Tibial artery (tissue), 4 donors: ENCODE measurements at regions not wholly inside any gene's neighbourhood (a gene's known extent, or its start where the extent isn't known, plus 50 kb on each side); places are given as distances from the start of the nearest gene placed in this dataset.
"Not testable (repeated sequence)": the region's sequence is repeated elsewhere in the genome, so short reads cannot be mapped to it uniquely, and the experiment has no call there.

Source experiments
- DNase-seq, 2 donors: peaks; one replicate each; pipeline ENCODE4 v3.0.0-alpha.2; 2019
- H3K27ac ChIP-seq, 2 donors: fragments of 200-600 bp; sonication (generic) in 1 of 2; 1 replicate in 1 of 2; 2 replicates in 1 of 2; pipeline ENCODE4 v1.5.1; 2018 to 2019; ENCODE audit warnings: mild to moderate bottlenecking in 1 of 2
- H3K27me3 ChIP-seq, 2 donors: fragments of 200-600 bp; sonication (generic) in 1 of 2; one replicate each; pipeline versions ENCODE4 v1.5.1 to v1.6.0; 2016 to 2019
- H3K36me3 ChIP-seq, 3 donors: fragments of 200-600 bp; sonication (generic) in 2 of 3; one replicate each; pipeline ENCODE4 v1.5.1; 2016 to 2019; ENCODE audit warnings: mild to moderate bottlenecking in 2 of 3
- H3K4me1 ChIP-seq, 4 donors: fragments of 200-600 bp; sonication (generic) in 2 of 4; 1 replicate in 3 of 4; 2 replicates in 1 of 4; pipeline ENCODE4 v1.5.1; 2016 to 2019
- H3K4me3 ChIP-seq, 2 donors: fragments of 200-600 bp; sonication (generic) in 1 of 2; 1 replicate in 1 of 2; 2 replicates in 1 of 2; pipeline ENCODE4 v1.5.1; 2018 to 2019; ENCODE audit warnings: mild to moderate bottlenecking in 2 of 2
- H3K9me3 ChIP-seq, 3 donors: fragments of 200-600 bp; sonication (generic) in 1 of 3; one replicate each; pipeline ENCODE4 v1.5.1; 2016 to 2019
- CTCF ChIP-seq, 2 experiments: fragments of 200-600 bp in 1 of 2; fragments of 450-650 bp in 1 of 2; IDR thresholded peaks; one replicate each; pipeline ENCODE4 v1.5.1; 2017 to 2019; ENCODE audit warnings: antibody characterized with exemption in 2 of 2, mild to moderate bottlenecking in 1 of 2, moderate library complexity in 1 of 2
- intact Hi-C: fragments of 100-400 bp; cut with DNase I; formaldehyde crosslinking; loops from one replicate; pipeline ENCODE4 v1.15.0; 2023; ENCODE audit warnings: low total_unique reads

GRCh38 chr7:54201501-54201900 lies 340.7 kb upstream of the VSTM2A start:
- no peaks in the 10 kb centered on the region for H3K4me1 ChIP-seq
- H3K27me3 ChIP-seq = no peaks in the 10 kb centered on the region
- H3K36me3 ChIP-seq = no peaks in the 10 kb centered on the region
- no peak for TF ChIP-seq CTCF (IDR thresholded peaks at IDR 0.05)
- H3K27ac ChIP-seq = no peak overlapping the region
- no peak for DNase-seq
- H3K4me3 ChIP-seq = no peak overlapping the region
- no peaks in the 10 kb centered on the region for H3K9me3 ChIP-seq
- intact Hi-C loops = no loop called here

- intact Hi-C loops = no loop called here
- no peak for DNase-seq
- H3K4me1 ChIP-seq = no peaks in the 10 kb centered on the region
- H3K27ac ChIP-seq = no peak overlapping the region
- no peaks in the 10 kb centered on the region for H3K27me3 ChIP-seq
- H3K36me3 ChIP-seq = no peaks in the 10 kb centered on the region
- no peak for TF ChIP-seq CTCF (IDR thresholded peaks at IDR 0.05)
- H3K9me3 ChIP-seq = peaks cover 0 to 16% (median 3%) of the 10 kb centered on the region in 3 donors
- H3K4me3 ChIP-seq = no peak overlapping the region
Observed at GRCh38 chr7:54215424-54215823, 326.8 kb upstream of the VSTM2A start.

- H3K27ac ChIP-seq, H3K27me3 ChIP-seq, H3K36me3 ChIP-seq, H3K4me3 ChIP-seq, H3K9me3 ChIP-seq, DNase-seq, intact Hi-C loops, H3K4me1 ChIP-seq: not testable (repeated sequence)
Observed at GRCh38 chr7:54226030-54226429, 316.1 kb upstream of the VSTM2A start.

GRCh38 chr7:54242776-54243175 lies 299.4 kb upstream of the VSTM2A start:
- no peaks in the 10 kb centered on the region for H3K4me1 ChIP-seq
- no peaks in the 10 kb centered on the region for H3K27me3 ChIP-seq
- H3K36me3 ChIP-seq = no peaks in the 10 kb centered on the region
- DNase-seq = no peak
- intact Hi-C loops = no loop called here
- no peak for TF ChIP-seq CTCF (IDR thresholded peaks at IDR 0.05)
- no peak overlapping the region for H3K27ac ChIP-seq
- no peak overlapping the region for H3K4me3 ChIP-seq
- H3K9me3 ChIP-seq = no peaks in the 10 kb centered on the region

- H3K27ac ChIP-seq = no peak overlapping the region
- no peak overlapping the region for H3K4me3 ChIP-seq
- H3K9me3 ChIP-seq = no peaks in the 10 kb centered on the region
- no peak for TF ChIP-seq CTCF (IDR thresholded peaks at IDR 0.05)
- H3K4me1 ChIP-seq = no peaks in the 10 kb centered on the region
- no peaks in the 10 kb centered on the region for H3K36me3 ChIP-seq
- intact Hi-C loops = no loop called here
- H3K27me3 ChIP-seq = no peaks in the 10 kb centered on the region
- DNase-seq = no peak
Observed at GRCh38 chr7:54245020-54245419, 297.2 kb upstream of the VSTM2A start.

GRCh38 chr7:54249686-54250085 lies 292.5 kb upstream of the VSTM2A start:
- no peaks in the 10 kb centered on the region for H3K27me3 ChIP-seq
- no peak for TF ChIP-seq CTCF (IDR thresholded peaks at IDR 0.05)
- no peak overlapping the region for H3K4me3 ChIP-seq
- no peak for DNase-seq
- intact Hi-C loops = no loop called here
- no peaks in the 10 kb centered on the region for H3K4me1 ChIP-seq
- H3K9me3 ChIP-seq = no peaks in the 10 kb centered on the region
- H3K36me3 ChIP-seq = no peaks in the 10 kb centered on the region
- H3K27ac ChIP-seq = no peak overlapping the region
